ENCODE measurements at regions not wholly inside any gene's neighbourhood (a gene's known extent, or its start where the extent isn't known, plus 50 kb on each side); places are given as distances from the start of the nearest gene placed in this dataset.
"Not testable (repeated sequence)": the region's sequence is repeated elsewhere in the genome, so short reads cannot be mapped to it uniquely, and the experiment has no call there.

DNA sequence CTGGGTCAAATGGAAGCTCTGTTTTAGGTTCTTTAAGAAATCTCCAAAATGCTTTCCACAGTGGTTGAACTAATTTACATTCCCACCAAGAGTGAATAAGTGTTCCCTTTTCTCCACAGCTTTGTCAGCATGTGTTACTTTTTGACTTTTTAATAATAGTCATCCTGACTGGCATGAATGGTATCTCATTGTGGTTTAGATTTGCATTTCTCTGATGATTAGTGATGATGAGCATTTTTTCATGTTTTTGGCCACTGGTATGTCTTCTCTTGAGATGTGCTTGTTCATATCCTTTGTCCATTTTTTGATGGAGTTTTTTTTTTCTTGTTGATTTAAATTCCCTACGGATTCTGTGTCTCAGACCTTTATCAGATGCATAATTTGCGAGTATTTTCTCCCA is 745.0 kb upstream of the BCHE start:
- Mint-ChIP-seq H3K4me3 (no peak overlapping the region), H3K27ac (no peak overlapping the region), H3K9me3 (peaks cover 26% of the 10 kb centered on the region), H3K27me3 (ENCODE audit: low read depth) (no peaks in the 10 kb centered on the region), H3K4me1 (no peaks in the 10 kb centered on the region), H3K36me3 (no peaks in the 10 kb centered on the region)
- DNase-seq (ENCODE audit: low spot score in 2 of 2, unreplicated experiment in 2 of 2) = no peak
- TF ChIP-seq, protein P1, sequence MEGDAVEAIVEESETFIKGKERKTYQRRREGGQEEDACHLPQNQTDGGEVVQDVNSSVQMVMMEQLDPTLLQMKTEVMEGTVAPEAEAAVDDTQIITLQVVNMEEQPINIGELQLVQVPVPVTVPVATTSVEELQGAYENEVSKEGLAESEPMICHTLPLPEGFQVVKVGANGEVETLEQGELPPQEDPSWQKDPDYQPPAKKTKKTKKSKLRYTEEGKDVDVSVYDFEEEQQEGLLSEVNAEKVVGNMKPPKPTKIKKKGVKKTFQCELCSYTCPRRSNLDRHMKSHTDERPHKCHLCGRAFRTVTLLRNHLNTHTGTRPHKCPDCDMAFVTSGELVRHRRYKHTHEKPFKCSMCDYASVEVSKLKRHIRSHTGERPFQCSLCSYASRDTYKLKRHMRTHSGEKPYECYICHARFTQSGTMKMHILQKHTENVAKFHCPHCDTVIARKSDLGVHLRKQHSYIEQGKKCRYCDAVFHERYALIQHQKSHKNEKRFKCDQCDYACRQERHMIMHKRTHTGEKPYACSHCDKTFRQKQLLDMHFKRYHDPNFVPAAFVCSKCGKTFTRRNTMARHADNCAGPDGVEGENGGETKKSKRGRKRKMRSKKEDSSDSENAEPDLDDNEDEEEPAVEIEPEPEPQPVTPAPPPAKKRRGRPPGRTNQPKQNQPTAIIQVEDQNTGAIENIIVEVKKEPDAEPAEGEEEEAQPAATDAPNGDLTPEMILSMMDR (IDR thresholded peaks at IDR 0.05; ENCODE audit: unreplicated experiment) = no peak

DNA sequence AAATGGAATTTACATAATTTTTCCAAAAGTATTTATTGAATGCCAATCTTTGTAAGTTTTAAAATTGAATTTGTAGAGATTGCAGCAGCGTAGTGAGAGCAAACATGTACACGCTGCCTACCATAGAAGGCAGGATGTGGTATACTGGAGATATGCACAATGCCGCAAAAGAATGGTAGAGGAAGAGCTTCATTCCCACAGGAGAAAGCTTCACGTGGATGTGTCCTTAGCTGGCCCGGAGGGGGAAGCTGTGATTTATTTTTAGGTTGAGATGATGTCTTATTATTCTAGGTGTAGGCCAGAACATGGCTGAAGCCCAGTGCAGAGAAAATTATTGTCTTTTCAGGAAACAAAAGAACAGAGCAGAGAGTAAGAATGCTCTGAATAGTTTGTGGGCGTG is 743.3 kb upstream of the BCHE start:
- TF ChIP-seq, protein P1 (IDR thresholded peaks at IDR 0.05; ENCODE audit: unreplicated experiment) = no peak
- no peaks in the 10 kb centered on the region for H3K36me3 Mint-ChIP-seq
- H3K27me3 Mint-ChIP-seq (ENCODE audit: low read depth) = no peaks in the 10 kb centered on the region
- peaks cover 26% of the 10 kb centered on the region for H3K9me3 Mint-ChIP-seq
- no peak overlapping the region for H3K4me3 Mint-ChIP-seq
- H3K27ac Mint-ChIP-seq = no peak overlapping the region
- no peaks in the 10 kb centered on the region for H3K4me1 Mint-ChIP-seq
- no peak for DNase-seq (ENCODE audit: low spot score in 2 of 2, unreplicated experiment in 2 of 2)

DNA sequence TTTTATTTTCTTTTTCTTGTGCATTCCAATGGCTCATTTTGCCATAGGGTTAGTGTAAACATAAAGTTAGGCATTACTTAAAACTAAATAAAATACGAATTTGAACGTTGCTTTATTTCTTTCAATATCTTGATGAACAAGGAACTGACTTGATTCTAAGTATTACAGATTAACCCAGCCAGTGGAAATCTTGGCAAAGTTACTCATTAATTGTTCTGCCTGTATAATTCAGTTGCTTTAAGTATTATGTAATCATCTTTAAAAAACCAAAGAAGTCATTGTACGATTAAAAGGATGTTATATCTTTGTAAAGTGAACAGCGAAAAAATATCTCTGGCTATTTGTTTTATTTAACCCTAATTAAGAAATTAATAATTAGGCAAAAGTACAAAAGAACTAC is 737.9 kb upstream of the BCHE start:
- no peak overlapping the region for H3K27ac Mint-ChIP-seq
- H3K9me3 Mint-ChIP-seq = peaks cover 13% of the 10 kb centered on the region
- TF ChIP-seq, protein P1 (IDR thresholded peaks at IDR 0.05; ENCODE audit: unreplicated experiment) = no peak
- H3K4me1 Mint-ChIP-seq = no peaks in the 10 kb centered on the region
- H3K4me3 Mint-ChIP-seq = no peak overlapping the region
- no peaks in the 10 kb centered on the region for H3K36me3 Mint-ChIP-seq
- H3K27me3 Mint-ChIP-seq (ENCODE audit: low read depth) = no peaks in the 10 kb centered on the region
- DNase-seq (ENCODE audit: low spot score in 2 of 2, unreplicated experiment in 2 of 2) = no peak

DNA sequence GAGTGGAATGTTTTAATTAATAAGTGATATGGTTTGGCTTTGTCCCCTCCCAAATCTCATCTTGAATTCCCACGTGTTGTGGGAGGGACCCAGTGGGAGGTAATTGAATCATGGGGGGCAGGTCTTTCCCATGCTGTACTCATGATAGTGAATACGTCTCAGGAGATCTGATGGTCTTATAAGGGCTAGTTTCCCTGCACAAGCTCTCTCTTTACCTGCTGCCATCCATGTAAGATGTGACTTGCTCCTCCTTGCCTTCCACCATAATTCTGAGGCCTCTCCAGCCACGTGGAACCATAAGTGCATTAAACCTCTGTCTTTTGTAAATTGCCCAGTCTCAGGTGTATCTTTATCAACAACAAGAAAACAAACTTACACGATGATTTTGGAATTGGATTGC is 734.5 kb upstream of the BCHE start:
- not testable (repeated sequence) for DNase-seq (ENCODE audit: low spot score in 2 of 2, unreplicated experiment in 2 of 2); H3K4me1 Mint-ChIP-seq; H3K27ac Mint-ChIP-seq; H3K36me3 Mint-ChIP-seq; H3K27me3 Mint-ChIP-seq (ENCODE audit: low read depth); H3K4me3 Mint-ChIP-seq
- peaks cover 13% of the 10 kb centered on the region for H3K9me3 Mint-ChIP-seq

DNA sequence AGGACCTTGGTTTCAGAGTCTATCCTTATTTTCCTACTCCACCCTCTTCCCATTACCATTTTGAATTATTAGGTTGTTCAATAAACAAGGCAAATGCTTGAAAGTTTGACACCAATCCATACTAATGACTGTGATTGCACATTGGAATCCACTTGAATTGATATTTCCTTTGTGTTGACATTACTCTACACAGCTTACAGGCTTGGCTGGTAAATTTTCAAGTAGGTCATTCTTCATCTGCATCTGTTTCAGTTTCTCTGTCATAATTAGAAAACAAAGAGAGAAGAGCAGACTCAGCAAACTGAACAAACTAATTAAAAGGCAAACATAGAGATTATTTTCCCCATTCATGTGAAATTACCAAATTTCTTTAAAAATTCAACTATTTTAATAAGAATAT is 732.9 kb upstream of the BCHE start:
- TF ChIP-seq, protein P1 (IDR thresholded peaks at IDR 0.05; ENCODE audit: unreplicated experiment) = no peak
- no peak overlapping the region for H3K4me3 Mint-ChIP-seq
- no peak for DNase-seq (ENCODE audit: low spot score in 2 of 2, unreplicated experiment in 2 of 2)
- peaks cover 4% of the 10 kb centered on the region for H3K4me1 Mint-ChIP-seq
- H3K27ac Mint-ChIP-seq = no peak overlapping the region
- no peaks in the 10 kb centered on the region for H3K27me3 Mint-ChIP-seq (ENCODE audit: low read depth)
- H3K9me3 Mint-ChIP-seq = peaks cover 13% of the 10 kb centered on the region
- no peaks in the 10 kb centered on the region for H3K36me3 Mint-ChIP-seq

DNA sequence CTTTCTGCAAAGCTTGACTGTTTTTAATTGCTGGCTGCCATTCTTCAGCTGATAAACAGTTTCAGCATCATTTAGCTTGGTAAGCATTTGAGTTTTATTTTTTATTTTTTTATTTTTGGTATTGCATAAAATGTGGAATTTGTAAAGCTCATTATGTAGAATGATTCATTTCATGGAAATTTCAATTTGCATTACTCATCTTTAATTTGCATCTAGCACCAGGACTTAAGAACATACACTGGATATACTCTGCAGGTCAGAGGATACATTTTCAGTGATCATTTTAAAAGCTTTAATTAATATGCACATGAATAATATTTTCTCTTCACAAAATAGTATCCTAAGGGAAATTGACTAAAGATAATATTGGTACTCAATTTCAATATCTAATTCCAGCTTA is 732.4 kb upstream of the BCHE start:
- no peaks in the 10 kb centered on the region for H3K27me3 Mint-ChIP-seq (ENCODE audit: low read depth)
- H3K27ac Mint-ChIP-seq = no peak overlapping the region
- TF ChIP-seq, protein P1 (IDR thresholded peaks at IDR 0.05; ENCODE audit: unreplicated experiment) = no peak
- H3K36me3 Mint-ChIP-seq = no peaks in the 10 kb centered on the region
- no peak for DNase-seq (ENCODE audit: low spot score in 2 of 2, unreplicated experiment in 2 of 2)
- H3K4me3 Mint-ChIP-seq = no peak overlapping the region
- peaks cover 7% of the 10 kb centered on the region for H3K4me1 Mint-ChIP-seq
- peaks cover 13% of the 10 kb centered on the region for H3K9me3 Mint-ChIP-seq
